ENCODE measurements at regions not wholly inside any gene's neighbourhood (a gene's known extent, or its start where the extent isn't known, plus 50 kb on each side); places are given as distances from the start of the nearest gene placed in this dataset.

DNA sequence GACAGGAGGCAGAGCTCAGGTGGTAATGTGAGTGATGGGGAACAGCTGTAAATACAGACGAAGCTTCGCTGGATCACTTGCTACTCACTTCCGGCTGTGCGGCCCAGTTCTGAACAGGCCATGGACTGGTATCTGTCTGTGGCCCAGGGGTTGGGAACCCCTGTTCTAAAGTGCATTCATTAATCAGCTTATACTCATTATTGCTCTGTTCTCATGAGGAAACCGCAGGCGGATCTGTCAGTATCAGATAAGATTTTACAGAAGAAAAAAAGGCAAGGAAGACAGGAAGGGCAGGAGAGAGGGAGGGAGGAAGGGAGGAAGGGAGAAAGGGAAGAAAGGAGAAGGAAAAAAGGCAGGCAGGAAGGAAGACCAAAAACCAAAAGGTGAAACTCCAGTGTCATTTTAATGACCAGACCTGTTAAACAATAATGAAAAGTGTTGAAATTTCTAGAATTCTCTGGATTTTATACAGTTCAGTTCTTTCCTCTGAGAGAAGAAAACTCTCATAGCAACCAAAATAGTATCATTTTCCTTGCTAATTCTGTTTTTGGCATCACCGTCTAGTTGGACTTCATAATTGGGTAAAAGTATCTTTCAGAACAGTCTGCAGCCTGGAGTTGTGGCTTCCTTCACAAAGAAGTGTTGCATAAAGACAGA is 128.0 kb upstream of the PROK2 start:
- TF ChIP-seq, protein P1, sequence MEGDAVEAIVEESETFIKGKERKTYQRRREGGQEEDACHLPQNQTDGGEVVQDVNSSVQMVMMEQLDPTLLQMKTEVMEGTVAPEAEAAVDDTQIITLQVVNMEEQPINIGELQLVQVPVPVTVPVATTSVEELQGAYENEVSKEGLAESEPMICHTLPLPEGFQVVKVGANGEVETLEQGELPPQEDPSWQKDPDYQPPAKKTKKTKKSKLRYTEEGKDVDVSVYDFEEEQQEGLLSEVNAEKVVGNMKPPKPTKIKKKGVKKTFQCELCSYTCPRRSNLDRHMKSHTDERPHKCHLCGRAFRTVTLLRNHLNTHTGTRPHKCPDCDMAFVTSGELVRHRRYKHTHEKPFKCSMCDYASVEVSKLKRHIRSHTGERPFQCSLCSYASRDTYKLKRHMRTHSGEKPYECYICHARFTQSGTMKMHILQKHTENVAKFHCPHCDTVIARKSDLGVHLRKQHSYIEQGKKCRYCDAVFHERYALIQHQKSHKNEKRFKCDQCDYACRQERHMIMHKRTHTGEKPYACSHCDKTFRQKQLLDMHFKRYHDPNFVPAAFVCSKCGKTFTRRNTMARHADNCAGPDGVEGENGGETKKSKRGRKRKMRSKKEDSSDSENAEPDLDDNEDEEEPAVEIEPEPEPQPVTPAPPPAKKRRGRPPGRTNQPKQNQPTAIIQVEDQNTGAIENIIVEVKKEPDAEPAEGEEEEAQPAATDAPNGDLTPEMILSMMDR (IDR thresholded peaks at IDR 0.05) = no peak
- TF ChIP-seq POLR2A (IDR thresholded peaks at IDR 0.05) = no peak

Measured in testis (tissue), 2 donors.